ENCODE measurements at regions not wholly inside any gene's neighbourhood (a gene's known extent, or its start where the extent isn't known, plus 50 kb on each side); places are given as distances from the start of the nearest gene placed in this dataset.
"Not testable (repeated sequence)": the region's sequence is repeated elsewhere in the genome, so short reads cannot be mapped to it uniquely, and the experiment has no call there.

- TF ChIP-seq CTCF (conservative IDR thresholded peaks at IDR 0.05); EZH2 (IDR thresholded peaks at IDR 0.05; ENCODE audit: low read depth): not testable (repeated sequence)
Measured at GRCh38 chr21:6086038-6086437, 4435.3 kb upstream of the TPTE start.

Measured in PC-9 (cell line).